HG03575 (cell line): ENCODE measurements at regions not wholly inside any gene's neighbourhood (a gene's known extent, or its start where the extent isn't known, plus 50 kb on each side); places are given as distances from the start of the nearest gene placed in this dataset.

Experiments
- ATAC-seq: cut with Tn5 transposase; IDR thresholded peaks from one replicate; pipeline ENCODE4 v1.9.1; 2021; ENCODE audit not compliant: unreplicated experiment, insufficient number of reproducible peaks, low FRiP score; ENCODE audit errors: extremely low read depth

DNA sequence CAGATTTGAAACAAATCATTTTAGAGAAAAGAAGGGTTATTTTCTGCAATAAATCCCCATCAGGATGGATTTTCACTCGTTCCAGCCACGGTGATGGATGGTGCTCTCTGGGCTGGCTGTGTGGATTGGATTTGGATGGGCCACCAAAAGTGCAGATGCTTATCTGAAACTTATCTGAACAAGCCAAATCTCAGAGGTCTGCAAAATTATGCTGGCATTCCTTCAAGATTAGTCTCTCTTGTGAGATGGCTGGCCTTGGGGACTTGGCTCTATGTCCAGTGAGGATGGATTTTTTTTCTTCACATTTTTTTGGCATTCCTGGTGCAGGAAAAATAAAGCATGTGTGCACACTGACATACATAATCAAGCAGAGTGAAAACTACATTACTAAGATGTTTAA lies 341.9 kb downstream of the GXYLT1 start:
- ATAC-seq, result no peak

DNA sequence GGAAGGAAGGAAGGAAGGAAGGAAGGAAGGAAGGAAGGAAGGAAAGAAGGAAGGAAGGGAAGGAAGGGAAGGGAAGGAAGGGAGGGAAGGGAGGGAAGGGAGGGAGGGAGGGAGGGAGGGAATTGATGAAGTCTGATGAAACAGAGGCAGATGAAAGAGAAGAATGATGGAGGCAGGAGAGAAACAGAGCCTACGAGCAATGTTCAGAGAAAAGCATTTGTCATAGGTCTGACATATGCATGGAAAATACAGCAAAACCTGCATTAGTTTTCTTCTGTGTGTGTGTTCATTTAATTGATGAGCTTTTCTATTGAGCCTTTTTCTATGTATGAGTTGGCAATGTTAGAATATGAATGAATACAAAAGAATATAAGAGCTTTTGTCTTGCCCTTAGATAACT lies 343.4 kb downstream of the GXYLT1 start:
- no peak for ATAC-seq

DNA sequence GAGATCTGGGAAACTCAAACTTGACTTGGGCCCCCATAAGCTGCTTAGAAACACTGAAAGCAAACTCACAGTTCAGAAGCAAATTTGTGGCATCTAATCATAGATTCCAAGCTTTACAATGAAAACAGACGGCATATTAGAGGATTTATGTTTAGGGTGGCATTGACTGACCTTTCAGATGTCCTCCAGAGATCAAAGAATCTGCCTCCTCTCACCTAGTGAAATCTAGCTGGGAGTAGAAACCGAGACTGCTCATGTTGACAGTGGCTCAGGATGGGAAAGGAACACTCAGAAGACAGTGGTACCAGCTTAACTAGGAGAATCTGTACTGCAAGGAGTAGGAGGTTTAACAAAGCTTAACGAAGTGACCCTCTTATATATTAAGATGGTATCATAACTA lies 345.0 kb downstream of the GXYLT1 start:
- ATAC-seq, result no peak

DNA sequence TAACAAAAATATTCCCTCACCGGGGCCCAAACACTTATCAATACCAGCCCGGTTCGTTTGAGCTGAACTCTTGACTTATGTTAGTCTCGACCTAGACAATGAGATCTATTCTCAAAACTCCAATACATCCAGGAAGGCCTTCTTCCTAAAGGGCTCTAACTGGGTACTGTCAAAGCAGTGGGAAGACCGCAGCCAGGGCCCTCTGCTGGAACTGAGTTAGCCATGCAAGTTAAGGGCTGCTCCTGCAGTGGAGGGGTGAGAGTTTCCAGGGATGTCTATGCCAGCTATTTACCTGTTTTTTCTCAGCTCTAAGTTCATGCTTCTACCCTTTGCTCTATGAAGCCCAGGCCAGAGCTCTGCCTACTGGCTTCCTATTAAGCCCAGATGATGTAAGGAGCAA lies 348.8 kb downstream of the GXYLT1 start:
- no peak for ATAC-seq

DNA sequence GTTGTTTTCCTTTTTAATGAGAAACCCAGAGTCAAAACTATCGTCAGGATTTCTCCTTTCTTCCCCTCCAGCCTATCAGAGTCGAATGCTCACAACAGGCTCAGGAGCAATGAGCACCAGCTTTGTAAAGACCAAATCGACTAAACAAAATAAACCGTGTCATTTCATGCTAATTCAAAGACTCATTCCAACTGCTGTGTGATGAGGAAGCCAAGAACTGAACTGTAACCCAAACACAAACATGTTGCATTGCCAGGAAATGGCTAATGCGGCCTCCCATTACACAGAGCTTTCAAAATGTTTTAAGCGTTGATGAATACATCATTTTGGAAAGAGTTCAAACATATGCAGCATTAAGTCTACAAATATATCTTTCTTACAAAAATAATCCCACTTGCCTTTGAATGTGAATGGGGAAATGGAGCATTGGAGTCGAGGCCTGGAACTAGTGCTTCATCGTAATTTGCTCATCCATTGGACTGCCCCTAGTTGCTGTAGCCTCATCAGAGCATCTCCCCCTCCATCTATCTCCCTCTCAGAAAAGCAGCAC lies 349.5 kb downstream of the GXYLT1 start:
- no peak for ATAC-seq

DNA sequence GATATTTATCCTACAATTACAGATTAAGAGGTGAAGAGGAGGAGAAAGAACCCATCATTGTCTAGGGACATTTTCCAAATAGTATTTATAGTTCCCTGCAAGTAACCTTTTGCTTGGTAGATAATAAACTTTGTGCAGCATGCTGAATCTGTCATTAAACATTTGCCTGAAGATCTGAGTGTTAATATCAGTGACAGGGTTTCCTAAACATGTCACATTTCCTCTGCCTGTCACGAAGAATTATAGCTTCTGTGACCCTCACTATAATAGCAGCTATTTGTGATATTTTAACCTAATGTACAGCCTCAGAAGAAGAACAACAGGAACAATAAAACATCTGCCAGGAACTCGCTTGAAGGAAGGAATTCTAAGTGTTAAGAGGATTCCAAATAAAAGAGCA lies 350.3 kb downstream of the GXYLT1 start:
- ATAC-seq, result no peak

DNA sequence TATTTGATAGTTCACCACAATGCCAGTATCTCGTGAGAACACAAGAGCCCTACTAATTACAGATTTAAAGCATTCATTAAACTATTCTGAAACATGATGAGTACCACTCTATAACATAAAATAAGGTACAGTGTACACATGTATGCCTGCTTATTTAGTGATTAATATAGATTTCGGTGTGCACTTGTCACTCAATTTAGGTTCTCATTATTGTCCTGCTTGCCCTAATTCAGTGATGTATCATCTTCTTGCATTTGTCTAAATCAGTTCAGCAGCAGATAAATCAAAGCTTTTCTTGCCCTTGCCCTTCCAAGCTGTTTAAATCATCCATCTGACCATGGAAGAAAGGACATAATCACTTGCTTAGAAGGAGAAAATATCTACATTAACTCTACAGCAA lies 359.7 kb downstream of the GXYLT1 start:
- no peak for ATAC-seq

DNA sequence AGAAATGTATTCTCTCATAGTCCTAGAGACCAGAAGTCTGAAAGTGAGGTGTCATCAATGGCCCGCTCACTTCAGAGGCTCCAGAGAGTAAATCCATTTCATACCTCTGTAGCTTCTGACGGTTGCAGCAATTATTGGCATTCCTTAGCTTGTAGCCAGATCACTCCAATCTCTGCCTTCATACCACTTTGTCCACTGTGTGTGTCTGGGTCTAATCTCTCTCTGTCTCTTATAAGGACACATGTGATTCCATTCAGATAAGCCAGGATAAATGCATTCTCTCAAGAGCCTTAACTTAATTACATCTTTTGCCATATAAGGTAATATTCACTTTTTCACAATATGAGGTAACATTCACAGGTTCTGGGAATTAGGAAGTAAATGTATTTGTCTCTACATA lies 365.7 kb downstream of the GXYLT1 start:
- ATAC-seq, result no peak

DNA sequence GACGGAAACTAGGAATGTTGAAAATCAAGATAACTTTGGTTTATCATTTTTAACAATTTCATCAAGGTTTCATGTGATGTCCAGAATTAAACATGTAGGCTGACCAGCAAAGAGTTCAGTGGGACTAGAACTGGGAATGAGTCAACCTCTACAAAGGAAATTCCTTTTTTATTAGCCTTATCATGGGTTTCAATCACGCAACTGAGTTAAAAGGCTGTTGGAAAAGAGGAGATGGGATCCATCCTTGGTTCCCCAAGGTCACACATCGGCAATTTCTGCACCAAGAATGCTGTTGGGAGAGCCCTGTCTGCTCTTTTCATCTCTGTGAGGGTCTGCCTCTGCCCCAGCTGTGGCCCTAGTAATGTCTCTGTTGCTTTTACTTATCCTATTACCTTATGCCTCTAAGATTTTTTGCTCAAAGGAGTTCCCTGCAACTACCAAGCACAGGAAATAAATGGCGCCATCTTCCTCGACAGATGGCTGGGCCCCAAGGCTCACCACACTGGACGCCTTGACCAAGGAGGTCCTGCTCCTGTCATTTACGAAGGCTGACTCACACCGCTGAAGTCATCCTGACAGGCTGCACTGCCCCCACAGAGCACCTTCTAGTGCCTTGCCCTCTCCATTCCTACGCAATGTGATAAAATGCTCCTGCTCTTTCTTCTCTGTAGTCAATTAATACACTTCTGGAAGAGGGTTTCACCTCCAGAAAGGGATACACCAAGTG lies 367.4 kb downstream of the GXYLT1 start:
- ATAC-seq, result no peak

DNA sequence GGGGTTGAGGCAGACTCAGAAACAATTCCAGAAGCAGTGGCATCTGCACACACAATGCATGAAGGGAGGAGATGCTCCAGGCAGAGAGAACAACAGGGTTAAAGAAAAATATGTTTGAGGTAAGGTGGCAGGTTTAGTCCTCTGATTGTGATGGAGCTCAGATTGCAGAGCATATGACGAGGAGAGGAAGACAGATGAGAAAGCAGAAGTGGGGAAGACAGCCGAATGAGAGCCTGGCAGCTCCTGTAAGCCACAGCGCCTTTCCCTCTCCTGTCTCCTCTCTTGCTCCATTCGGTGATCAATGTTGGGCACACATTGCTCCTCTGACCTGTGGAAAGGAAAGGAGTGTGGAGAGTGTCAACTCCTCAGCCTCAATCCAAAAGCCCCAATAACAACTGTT lies 372.2 kb downstream of the GXYLT1 start:
- ATAC-seq, result no peak

DNA sequence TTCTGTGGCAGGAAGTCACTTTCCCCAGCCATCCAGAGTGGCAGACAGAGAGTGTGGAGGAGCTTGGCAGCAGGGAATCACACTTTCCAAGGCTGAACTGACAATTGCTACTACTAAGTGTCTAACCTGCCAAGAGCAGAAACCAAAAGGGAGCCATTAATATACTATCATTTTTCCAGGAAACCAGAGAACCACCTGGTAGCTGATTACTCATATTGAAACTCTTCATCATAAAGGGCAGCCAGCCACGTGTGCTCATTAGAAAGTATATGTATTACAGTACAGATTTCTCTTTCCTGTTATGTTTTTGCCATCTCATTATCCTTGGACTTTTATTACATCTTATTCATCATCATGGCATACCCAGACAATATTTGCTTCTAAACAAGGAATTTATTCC lies 374.9 kb downstream of the GXYLT1 start:
- peak; percentile 89 for ATAC-seq

DNA sequence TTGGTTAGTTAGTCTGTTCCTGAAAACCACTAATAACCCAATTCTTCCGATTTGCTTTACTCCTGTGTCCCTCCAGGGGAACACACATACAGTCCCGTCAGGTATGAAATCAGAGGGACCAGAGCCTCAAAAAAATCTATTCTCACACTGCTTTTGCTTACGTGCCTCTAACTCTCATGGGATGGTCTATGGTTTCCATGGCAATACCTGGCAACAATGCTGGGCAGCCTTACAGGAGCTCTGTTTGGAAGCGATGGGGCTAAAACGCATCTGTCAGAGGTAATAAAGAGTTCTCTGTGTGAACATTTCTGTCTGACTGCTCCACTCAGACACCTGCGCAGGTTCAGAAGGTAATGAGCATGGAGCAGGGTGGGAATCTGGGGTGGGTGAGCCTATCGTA lies 376.2 kb downstream of the GXYLT1 start:
- no peak for ATAC-seq

DNA sequence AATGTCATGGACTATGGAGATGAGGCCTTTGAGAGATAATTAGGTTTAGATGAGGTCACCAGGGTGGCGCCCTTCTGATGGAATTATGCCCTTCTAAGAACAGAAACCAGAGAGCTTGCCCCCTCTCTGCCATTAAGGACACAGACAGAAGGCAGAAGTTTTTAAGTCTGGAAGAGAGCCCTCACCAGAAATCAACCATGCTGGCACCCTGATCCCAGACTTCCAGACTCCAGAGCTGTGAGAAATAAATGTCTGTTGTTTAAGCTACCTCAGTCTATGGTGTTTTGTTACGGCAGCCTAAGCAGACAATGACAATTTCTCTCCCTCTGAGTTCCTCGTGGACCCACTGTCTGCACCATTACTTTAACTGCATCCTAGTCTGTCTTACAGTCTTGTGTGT lies 382.0 kb downstream of the GXYLT1 start:
- no peak for ATAC-seq

DNA sequence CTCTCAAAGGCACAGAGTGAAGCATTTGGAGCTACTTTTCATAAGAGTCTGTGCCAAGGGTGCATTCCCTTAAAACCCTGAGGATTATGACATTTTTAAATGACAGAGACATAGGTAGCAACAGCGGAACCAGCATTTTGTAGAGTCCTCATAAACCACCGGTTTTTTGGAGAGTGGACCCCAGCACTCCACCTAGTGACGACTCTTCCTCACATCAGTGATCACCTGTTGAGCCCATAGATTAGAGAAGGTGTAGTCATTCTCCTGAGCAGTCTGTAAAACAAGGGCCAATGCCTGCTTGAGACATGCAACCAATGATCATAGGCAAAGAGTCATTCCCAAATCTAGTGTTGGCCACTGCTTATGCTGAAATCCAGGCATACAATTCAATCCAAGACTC lies 399.1 kb downstream of the GXYLT1 start:
- no peak for ATAC-seq

DNA sequence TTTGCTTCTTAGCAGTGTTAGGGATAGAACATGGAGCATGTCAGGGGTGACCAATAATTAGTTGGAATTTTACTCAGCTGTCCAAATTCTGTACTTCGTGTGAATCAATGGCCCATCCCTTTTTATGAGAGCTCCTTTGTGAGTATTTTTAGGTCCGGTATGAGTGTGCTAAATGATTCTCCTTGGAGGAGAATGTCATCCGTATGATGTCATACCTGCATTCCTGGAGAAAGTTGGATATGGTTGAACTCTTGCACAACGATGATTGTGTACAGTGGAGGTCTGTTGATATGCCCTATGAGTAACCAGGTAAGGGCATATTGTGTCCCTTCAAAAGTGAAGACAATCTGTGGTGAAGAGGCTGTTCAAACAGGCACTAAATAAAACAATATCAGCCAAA lies 400.8 kb downstream of the GXYLT1 start:
- ATAC-seq, result no peak

DNA sequence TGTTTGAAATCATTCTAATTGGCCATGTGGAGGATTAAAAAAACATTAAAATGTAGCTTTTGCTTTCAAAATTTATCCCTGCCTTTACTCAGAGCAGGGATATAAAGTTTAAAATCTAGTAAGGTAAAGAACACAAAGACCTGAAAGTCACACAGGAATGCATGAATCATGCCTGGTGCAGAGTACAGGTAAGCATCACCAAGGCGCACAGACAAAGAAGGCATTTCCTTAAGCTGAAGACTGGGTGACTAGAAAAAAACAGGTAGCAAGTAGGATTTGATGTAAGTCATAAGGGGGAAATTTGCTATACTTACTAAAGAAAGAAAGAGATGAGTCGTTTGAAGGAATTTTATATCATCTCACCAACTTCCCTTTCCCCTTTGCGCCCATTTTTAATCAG lies 405.6 kb downstream of the GXYLT1 start:
- no peak for ATAC-seq

DNA sequence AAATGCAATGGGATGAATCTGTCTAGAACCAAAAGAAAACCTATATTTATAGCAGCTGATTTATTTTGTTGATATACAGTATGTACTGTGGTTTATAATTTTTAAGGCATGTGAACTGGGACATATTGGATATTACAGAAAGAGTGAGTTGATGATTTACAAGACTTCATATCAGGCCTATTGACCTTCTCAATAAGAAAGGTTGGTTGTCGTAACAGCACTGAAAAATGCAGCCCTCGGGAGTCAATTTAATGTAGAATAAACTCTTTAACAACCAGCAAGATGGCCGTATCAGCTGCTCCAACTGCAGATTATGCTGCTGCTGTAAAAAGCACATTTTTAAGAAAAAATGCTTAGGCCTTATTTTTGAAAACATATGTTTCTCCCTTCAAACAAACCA lies 407.3 kb downstream of the GXYLT1 start:
- no peak for ATAC-seq

DNA sequence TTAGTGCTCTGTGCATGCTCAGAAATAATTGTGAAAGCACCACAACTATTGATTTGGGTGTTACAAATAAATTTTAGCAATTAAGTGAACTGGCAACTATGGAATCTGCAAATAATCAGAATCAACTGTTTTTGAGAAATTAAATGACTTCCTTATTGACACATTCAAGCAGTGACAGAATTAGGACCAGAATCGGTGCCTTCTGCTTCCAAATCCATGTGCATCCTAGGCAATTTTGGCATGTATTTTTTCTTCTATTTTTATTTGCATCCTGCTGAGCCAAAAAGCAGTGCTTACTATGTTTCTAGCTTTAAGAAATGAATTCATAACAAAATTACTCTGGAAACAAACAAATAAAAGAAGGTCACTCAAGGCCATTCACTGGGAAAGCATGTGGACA lies 408.2 kb downstream of the GXYLT1 start:
- no peak for ATAC-seq

DNA sequence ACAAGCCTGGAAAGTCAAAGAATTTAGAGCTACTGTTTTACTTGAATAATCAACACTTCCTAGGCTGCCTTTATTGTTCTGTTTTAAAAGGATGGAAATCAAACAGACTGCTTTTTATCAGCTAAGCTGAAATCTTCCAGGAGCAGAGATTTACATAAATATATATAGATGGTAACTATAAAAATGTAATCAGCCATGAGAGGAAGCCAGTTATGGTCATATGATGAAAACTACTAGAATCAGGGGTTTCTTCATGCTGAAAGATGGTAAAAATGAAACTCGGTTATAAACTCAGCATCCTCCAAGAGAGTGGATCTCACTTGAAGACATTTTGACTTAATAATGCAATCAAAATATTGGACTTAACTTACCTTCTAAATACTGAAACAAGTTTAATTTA lies 413.0 kb downstream of the GXYLT1 start:
- no peak for ATAC-seq

DNA sequence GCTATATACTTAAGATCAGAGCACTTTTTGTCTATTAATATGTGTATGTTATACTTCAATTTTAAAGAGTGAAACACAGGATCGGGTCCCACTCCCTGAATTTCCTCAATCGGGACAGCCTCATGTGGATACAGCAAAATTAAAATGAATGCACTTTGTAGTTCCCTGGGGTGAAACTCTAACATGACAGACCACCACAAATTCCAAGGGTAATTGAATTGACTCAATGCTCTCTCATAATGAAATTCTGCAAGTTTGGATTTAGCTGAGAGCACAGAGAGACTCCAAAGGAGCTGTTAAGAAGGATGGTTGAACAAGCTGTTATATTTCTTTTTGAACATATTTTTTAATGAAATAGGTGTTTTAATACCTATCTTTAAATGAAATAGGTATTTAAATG lies 413.6 kb downstream of the GXYLT1 start:
- no peak for ATAC-seq

DNA sequence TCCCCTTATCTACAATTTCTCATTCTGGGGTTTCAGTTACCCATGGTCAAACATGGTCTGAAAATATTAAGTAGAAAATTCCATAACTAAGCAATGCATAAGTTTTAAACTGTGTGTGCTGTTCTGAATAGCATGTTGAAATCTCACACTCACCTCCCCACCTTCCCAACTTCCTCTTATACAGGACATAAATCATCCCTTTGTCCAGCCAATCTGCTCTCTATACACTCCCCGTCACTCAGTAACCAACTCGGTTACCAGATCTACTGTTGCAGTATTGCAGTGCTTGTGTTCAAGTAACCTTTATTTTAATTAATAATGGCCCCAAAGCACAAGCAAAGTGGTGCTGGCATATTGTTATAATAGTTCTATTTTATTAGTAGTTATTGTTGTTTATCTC lies 420.5 kb downstream of the GXYLT1 start:
- no peak for ATAC-seq
